ENCODE measurements at regions not wholly inside any gene's neighbourhood (a gene's known extent, or its start where the extent isn't known, plus 50 kb on each side); places are given as distances from the start of the nearest gene placed in this dataset.

DNA sequence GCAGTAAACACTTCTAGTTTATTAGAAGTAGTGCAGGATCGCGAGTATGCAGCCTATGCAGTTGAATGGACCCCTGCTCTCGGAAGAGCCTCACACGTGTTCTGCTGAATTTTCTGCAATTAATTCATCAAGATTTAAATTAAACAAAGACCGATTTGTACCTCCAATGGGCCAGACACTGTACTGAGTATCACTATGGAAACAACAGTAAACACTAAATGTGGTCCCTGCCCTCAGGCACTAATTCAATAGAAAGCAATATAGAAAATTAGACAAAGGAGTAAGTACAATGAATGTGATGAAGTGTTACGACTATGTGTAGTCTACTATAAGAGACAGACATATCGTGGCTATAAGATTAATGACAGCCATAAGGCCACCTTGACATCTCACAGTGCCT is 740.3 kb upstream of the FRG1 start:
- Histone ChIP-seq H3K36me3 (no peaks in the 10 kb centered on the region), H3K9me3 (no peaks in the 10 kb centered on the region), H3K27me3 (no peaks in the 10 kb centered on the region), H3K4me1 (ENCODE audit: insufficient read depth) (no peaks in the 10 kb centered on the region), H3K4me3 (no peak overlapping the region), H3K27ac (no peak overlapping the region)
- no peak for DNase-seq
- intact Hi-C loops (cut with DNase I): no loop called here
- 86 to 91% (median 86%) methylated on average over 7 of the region's 7 CpGs for WGBS, 3 donors
- TF ChIP-seq POLR2A (IDR thresholded peaks at IDR 0.05): no peak
- TF ChIP-seq, protein P1, sequence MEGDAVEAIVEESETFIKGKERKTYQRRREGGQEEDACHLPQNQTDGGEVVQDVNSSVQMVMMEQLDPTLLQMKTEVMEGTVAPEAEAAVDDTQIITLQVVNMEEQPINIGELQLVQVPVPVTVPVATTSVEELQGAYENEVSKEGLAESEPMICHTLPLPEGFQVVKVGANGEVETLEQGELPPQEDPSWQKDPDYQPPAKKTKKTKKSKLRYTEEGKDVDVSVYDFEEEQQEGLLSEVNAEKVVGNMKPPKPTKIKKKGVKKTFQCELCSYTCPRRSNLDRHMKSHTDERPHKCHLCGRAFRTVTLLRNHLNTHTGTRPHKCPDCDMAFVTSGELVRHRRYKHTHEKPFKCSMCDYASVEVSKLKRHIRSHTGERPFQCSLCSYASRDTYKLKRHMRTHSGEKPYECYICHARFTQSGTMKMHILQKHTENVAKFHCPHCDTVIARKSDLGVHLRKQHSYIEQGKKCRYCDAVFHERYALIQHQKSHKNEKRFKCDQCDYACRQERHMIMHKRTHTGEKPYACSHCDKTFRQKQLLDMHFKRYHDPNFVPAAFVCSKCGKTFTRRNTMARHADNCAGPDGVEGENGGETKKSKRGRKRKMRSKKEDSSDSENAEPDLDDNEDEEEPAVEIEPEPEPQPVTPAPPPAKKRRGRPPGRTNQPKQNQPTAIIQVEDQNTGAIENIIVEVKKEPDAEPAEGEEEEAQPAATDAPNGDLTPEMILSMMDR (IDR thresholded peaks at IDR 0.05): no peak

DNA sequence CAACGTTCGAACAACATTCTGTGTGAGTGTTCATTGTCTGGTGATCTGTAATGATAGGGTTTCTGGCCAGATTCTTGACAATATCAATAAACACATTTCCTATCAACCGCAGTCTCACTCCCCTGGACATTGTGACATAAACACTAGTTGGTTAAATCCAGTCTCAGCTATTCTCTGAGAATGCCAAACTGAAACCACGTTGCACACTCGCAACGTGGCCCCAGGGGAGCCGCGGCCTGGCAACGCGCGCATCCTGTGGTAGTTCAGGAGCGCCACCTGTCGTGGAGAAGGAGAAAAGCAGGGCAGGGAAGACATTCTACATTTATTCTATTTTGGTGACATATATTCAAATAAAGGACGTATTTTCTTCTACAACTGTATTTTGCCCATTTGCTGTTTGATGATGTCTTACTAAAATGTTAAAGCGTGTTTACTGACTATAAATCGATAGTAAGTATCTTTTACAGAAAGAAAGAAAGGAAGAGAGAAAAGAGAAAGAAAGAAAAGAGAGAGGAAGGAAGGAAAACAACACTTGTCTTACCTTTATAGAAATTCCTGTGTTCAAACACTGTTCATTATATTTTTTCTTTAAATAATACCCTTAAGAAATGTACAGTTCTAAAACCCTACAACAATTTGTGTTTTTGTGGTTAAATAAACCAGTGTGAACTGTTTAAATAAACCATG is 738.3 kb upstream of the FRG1 start:
- intact Hi-C loops (cut with DNase I): no loop called here
- H3K4me3 ChIP-seq: no peak overlapping the region

DNA sequence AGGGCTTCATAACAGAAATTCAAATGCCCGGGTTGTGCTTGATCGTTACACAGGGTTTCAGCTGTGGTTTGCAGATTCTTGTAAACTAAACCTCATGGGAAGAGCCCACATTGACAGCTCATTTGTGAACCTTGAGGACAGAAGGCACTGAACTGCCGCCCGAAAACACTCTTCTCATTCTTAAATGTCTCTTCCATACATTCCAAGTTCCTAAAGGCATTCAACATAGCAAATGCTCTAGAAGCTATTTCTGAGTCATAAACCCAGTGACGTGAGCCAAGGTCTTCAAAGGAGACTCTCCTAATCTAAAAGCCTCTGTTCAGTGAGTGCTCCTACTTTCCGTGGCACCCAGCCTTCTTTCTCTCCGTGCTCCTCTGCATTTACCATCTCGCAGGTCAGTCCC is 737.8 kb upstream of the FRG1 start:
- no peaks in the 10 kb centered on the region for H3K27me3 ChIP-seq
- intact Hi-C loops (cut with DNase I): no loop called here
- WGBS, 3 donors: 56 to 62% (median 62%) methylated on average over 8 of the region's 8 CpGs
- no peak for DNase-seq
- TF ChIP-seq, protein P1 (IDR thresholded peaks at IDR 0.05): no peak
- no peak for TF ChIP-seq EP300 (IDR thresholded peaks at IDR 0.05)
- no peak for TF ChIP-seq POLR2A (IDR thresholded peaks at IDR 0.05)
- no peak overlapping the region for H3K4me3 ChIP-seq
- no peak overlapping the region for H3K27ac ChIP-seq
- no peaks in the 10 kb centered on the region for H3K36me3 ChIP-seq
- no peaks in the 10 kb centered on the region for H3K4me1 ChIP-seq (ENCODE audit: insufficient read depth)
- H3K9me3 ChIP-seq: no peaks in the 10 kb centered on the region

More for the DNA sequence above, 738.3 kb upstream of the FRG1 start:
- H3K27ac ChIP-seq: no peak overlapping the region
- peak; percentile 54 to 79 (median 67) for DNase-seq
- no peaks in the 10 kb centered on the region for H3K36me3 ChIP-seq
- H3K4me1 ChIP-seq (ENCODE audit: insufficient read depth): no peaks in the 10 kb centered on the region
- WGBS, 3 donors: 20 to 21% (median 21%) methylated on average over 16 of the region's 16 CpGs
- TF ChIP-seq POLR2A (IDR thresholded peaks at IDR 0.05): no peak
- TF ChIP-seq EP300 (IDR thresholded peaks at IDR 0.05): no peak
- TF ChIP-seq, protein P1 (IDR thresholded peaks at IDR 0.05): peak; percentile 48 to 61 (median 56)
- H3K27me3 ChIP-seq: no peaks in the 10 kb centered on the region
- H3K9me3 ChIP-seq: no peaks in the 10 kb centered on the region

DNA sequence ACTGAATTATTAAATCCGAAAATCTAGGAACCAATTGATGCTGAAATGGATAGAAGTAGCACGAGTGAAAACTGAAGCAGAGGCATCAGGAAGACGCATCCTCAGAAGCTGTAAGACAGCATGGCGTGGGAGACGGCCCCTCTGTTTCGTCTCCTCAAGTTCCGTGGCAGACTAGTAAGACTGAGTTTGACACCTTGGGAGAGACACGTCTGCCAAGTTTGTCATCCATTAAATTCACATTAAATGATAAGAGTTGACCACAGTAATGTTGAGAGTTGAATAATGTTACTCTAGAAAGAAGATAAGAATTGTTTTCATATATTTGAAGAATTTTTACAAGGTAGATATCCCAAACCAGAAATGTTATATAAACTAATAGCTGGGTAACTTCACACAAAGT is 736.1 kb upstream of the FRG1 start:
- Histone ChIP-seq H3K4me1 (ENCODE audit: insufficient read depth) (no peaks in the 10 kb centered on the region), H3K9me3 (no peaks in the 10 kb centered on the region), H3K27me3 (no peaks in the 10 kb centered on the region), H3K4me3 (no peak overlapping the region), H3K27ac (no peak overlapping the region), H3K36me3 (no peaks in the 10 kb centered on the region)
- 37 to 58% (median 49%) methylated on average over 8 of the region's 8 CpGs for WGBS, 3 donors
- intact Hi-C loops (cut with DNase I): loop anchor here in 1 of 4 donors (5.0 kb wide), 1 partner anchor 598 kb away; no protein-coding TSS in a partner anchor
- TF ChIP-seq EP300 (IDR thresholded peaks at IDR 0.05) (no peak), POLR2A (IDR thresholded peaks at IDR 0.05) (no peak)
- TF ChIP-seq, protein P1 (IDR thresholded peaks at IDR 0.05): no peak
- no peak for DNase-seq
